GM21786 (cell line): ENCODE measurements at regions not wholly inside any gene's neighbourhood (a gene's known extent, or its start where the extent isn't known, plus 50 kb on each side); places are given as distances from the start of the nearest gene placed in this dataset.
"Not testable (repeated sequence)": the region's sequence is repeated elsewhere in the genome, so short reads cannot be mapped to it uniquely, and the experiment has no call there.

Source experiments
- ATAC-seq: cut with Tn5 transposase; IDR thresholded peaks from one replicate; pipeline ENCODE4 v1.9.1; 2021; ENCODE audit not compliant: unreplicated experiment

- ATAC-seq = no peak
Observed at GRCh38 chr7:153070141-153070540, 310.6 kb downstream of the ACTR3B start.

GRCh38 chr7:153072806-153073205 is 313.3 kb downstream of the ACTR3B start:
- no peak for ATAC-seq

- ATAC-seq = not testable (repeated sequence)
Observed at GRCh38 chr7:153076289-153076688, 316.7 kb downstream of the ACTR3B start.

GRCh38 chr7:153081496-153081895 is 321.9 kb downstream of the ACTR3B start:
- ATAC-seq = no peak

GRCh38 chr7:153084278-153084677 is 324.7 kb downstream of the ACTR3B start:
- no peak for ATAC-seq

- ATAC-seq = no peak
Observed at GRCh38 chr7:153087498-153087897, 327.9 kb downstream of the ACTR3B start.

GRCh38 chr7:153088601-153089000 is 329.0 kb downstream of the ACTR3B start:
- no peak for ATAC-seq

GRCh38 chr7:153090209-153090608 is 330.7 kb downstream of the ACTR3B start:
- no peak for ATAC-seq

GRCh38 chr7:153090764-153091163 is 331.2 kb downstream of the ACTR3B start:
- no peak for ATAC-seq

GRCh38 chr7:153091477-153091876 is 331.9 kb downstream of the ACTR3B start:
- ATAC-seq = no peak

GRCh38 chr7:153097511-153098201 is 338.1 kb downstream of the ACTR3B start:
- no peak for ATAC-seq

- ATAC-seq = no peak
Observed at GRCh38 chr7:153099235-153099634, 339.7 kb downstream of the ACTR3B start.

- no peak for ATAC-seq
Observed at GRCh38 chr7:153100691-153101237, 341.2 kb downstream of the ACTR3B start.

GRCh38 chr7:153103202-153103601 is 343.6 kb downstream of the ACTR3B start:
- ATAC-seq = no peak

- ATAC-seq = no peak
Observed at GRCh38 chr7:153107826-153108225, 348.3 kb downstream of the ACTR3B start.

- ATAC-seq = no peak
Observed at GRCh38 chr7:153109566-153109965, 350.0 kb downstream of the ACTR3B start.

GRCh38 chr7:153110606-153111005 is 351.1 kb downstream of the ACTR3B start:
- no peak for ATAC-seq

GRCh38 chr7:153122255-153122654 is 362.7 kb downstream of the ACTR3B start:
- ATAC-seq = not testable (repeated sequence)

GRCh38 chr7:153130052-153130451 is 370.5 kb downstream of the ACTR3B start:
- ATAC-seq = no peak

GRCh38 chr7:153151766-153152165 is 392.2 kb downstream of the ACTR3B start:
- ATAC-seq = no peak

GRCh38 chr7:153152801-153153422 is 393.4 kb downstream of the ACTR3B start:
- ATAC-seq = no peak

- ATAC-seq = no peak
Observed at GRCh38 chr7:153158149-153158548, 398.6 kb downstream of the ACTR3B start.
